ENCODE measurements at regions not wholly inside any gene's neighbourhood (a gene's known extent, or its start where the extent isn't known, plus 50 kb on each side); places are given as distances from the start of the nearest gene placed in this dataset.

DNA sequence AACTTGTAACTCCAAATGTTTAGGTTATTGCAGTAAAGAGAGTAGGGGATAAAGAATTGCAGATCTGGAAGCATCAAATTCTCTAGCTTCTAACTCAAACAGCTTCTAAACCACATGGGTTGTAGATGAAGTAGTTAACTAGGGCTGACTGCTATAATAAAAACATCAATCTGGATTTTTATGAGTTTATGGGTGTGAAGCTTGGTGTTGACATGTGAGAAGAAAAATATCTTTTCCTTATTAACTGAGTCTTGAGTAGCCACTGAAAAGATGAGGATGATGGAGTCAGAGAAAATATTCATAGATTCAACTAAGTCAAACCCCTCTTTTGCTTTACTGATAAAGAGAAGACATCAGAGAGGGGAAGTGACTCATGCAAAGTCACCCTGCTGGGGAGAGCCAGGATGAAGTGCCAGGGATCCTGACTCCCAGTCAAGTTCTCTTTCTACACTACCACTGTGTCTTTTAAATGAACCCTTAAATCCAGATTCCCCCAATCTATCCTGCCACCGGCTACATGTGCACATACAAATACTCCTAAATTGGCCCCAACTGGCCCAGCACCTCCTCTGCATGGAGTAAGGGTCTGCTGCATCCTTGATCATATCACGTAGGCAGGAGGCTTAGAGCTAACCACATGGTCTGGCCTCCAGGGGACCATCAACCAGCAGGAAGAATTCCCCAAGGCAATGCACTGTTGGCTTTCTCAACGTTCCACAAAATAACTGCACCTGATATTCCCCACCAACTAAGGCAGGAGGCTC lies 264.0 kb upstream of the CCL2 start:
- Histone ChIP-seq H3K27me3 (ENCODE audit: control insufficient read depth in 4 of 4, insufficient read depth in 4 of 4, low read length in 3 of 4) (peaks cover 0 to 3% (median 0%) of the 10 kb centered on the region in 4 donors), H3K36me3 (ENCODE audit: control insufficient read depth in 4 of 4, insufficient read depth in 3 of 4, low read depth in 1 of 4, low read length in 3 of 4) (no peaks in the 10 kb centered on the region), H3K27ac (ENCODE audit: low read depth in 1 of 2, low read length in 2 of 2) (no peak overlapping the region), H3K4me3 (ENCODE audit: low read depth in 1 of 3, low read length in 3 of 3) (no peak overlapping the region), H3K9ac (ENCODE audit: low read depth in 1 of 2, low read length in 2 of 2) (no peak overlapping the region), H3K4me1 (ENCODE audit: control insufficient read depth in 4 of 4, insufficient read depth in 4 of 4, low read length in 3 of 4) (no peaks in the 10 kb centered on the region), H3K9me3 (ENCODE audit: control insufficient read depth in 4 of 4, low read length in 3 of 4) (no peaks in the 10 kb centered on the region)
- TF ChIP-seq GABPA (IDR thresholded peaks at IDR 0.05 in 1 of 2, conservative IDR thresholded peaks at IDR 0.05 in 1 of 2) (no peak), YY1 (IDR thresholded peaks at IDR 0.05) (no peak), NR2F2 (IDR thresholded peaks at IDR 0.05) (no peak), FOXA2 (IDR thresholded peaks at IDR 0.05) (no peak), FOXA1 (IDR thresholded peaks at IDR 0.05) (no peak), ZBTB33 (IDR thresholded peaks at IDR 0.05) (no peak), REST (IDR thresholded peaks at IDR 0.05) (no peak), SP1 (IDR thresholded peaks at IDR 0.05) (no peak), TAF1 (conservative IDR thresholded peaks at IDR 0.05) (no peak), EGR1 (IDR thresholded peaks at IDR 0.05; ENCODE audit: low read depth in 2 of 2) (no peak), HNF4A (conservative IDR thresholded peaks at IDR 0.05) (no peak), HNF4G (IDR thresholded peaks at IDR 0.05) (no peak), JUND (IDR thresholded peaks at IDR 0.05) (no peak), RXRA (IDR thresholded peaks at IDR 0.05) (no peak), RAD21 (IDR thresholded peaks at IDR 0.05) (no peak)
- TF ChIP-seq, protein P1, sequence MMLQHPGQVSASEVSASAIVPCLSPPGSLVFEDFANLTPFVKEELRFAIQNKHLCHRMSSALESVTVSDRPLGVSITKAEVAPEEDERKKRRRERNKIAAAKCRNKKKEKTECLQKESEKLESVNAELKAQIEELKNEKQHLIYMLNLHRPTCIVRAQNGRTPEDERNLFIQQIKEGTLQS (IDR thresholded peaks at IDR 0.05) = no peak
- TF ChIP-seq, protein P2, sequence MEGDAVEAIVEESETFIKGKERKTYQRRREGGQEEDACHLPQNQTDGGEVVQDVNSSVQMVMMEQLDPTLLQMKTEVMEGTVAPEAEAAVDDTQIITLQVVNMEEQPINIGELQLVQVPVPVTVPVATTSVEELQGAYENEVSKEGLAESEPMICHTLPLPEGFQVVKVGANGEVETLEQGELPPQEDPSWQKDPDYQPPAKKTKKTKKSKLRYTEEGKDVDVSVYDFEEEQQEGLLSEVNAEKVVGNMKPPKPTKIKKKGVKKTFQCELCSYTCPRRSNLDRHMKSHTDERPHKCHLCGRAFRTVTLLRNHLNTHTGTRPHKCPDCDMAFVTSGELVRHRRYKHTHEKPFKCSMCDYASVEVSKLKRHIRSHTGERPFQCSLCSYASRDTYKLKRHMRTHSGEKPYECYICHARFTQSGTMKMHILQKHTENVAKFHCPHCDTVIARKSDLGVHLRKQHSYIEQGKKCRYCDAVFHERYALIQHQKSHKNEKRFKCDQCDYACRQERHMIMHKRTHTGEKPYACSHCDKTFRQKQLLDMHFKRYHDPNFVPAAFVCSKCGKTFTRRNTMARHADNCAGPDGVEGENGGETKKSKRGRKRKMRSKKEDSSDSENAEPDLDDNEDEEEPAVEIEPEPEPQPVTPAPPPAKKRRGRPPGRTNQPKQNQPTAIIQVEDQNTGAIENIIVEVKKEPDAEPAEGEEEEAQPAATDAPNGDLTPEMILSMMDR (IDR thresholded peaks at IDR 0.05; ENCODE audit: low read depth, low read length, missing input control) = no peak
- no peak for DNase-seq (ENCODE audit: low spot score)
- 58% methylated on average over 3 of the region's 3 CpGs for WGBS

Data from liver (tissue), 8 donors.